Epithelial cell of proximal tubule (primary cell): ENCODE measurements at regions not wholly inside any gene's neighbourhood (a gene's known extent, or its start where the extent isn't known, plus 50 kb on each side); places are given as distances from the start of the nearest gene placed in this dataset.

Experiments used
- DNase-seq: peaks from one replicate; pipeline ENCODE4 v3.0.0-alpha.2; 2011; ENCODE audit warnings: low read depth
- H3K4me3 ChIP-seq: 2 replicates; pipeline ENCODE4 v1.5.1; 2011; ENCODE audit warnings: low read depth, mild to moderate bottlenecking, low read length
- CTCF ChIP-seq: conservative IDR thresholded peaks from 2 replicates; pipeline ENCODE4 v1.5.1; 2012; ENCODE audit warnings: low read depth, mild to moderate bottlenecking, low read length

- no peak overlapping the region for H3K4me3 ChIP-seq
- no peak for DNase-seq
- TF ChIP-seq CTCF: no peak
Observed at GRCh38 chr11:116601814-116602636, 170.8 kb downstream of the BUD13 start.

- DNase-seq: no peak
- TF ChIP-seq CTCF: no peak
- H3K4me3 ChIP-seq: no peak overlapping the region
Observed at GRCh38 chr11:116600930-116601329, 171.9 kb downstream of the BUD13 start.

GRCh38 chr11:116598556-116598955 is 174.2 kb downstream of the BUD13 start:
- no peak overlapping the region for H3K4me3 ChIP-seq
- DNase-seq: no peak
- no peak for TF ChIP-seq CTCF

- no peak for TF ChIP-seq CTCF
- DNase-seq: no peak
- no peak overlapping the region for H3K4me3 ChIP-seq
Observed at GRCh38 chr11:116598036-116598435, 174.8 kb downstream of the BUD13 start.

GRCh38 chr11:116596346-116597260 is 176.2 kb downstream of the BUD13 start:
- no peak for TF ChIP-seq CTCF
- H3K4me3 ChIP-seq: no peak overlapping the region
- no peak for DNase-seq

GRCh38 chr11:116595305-116595880 is 177.4 kb downstream of the BUD13 start:
- no peak for DNase-seq
- no peak for TF ChIP-seq CTCF
- no peak overlapping the region for H3K4me3 ChIP-seq
